ENCODE measurements at regions not wholly inside any gene's neighbourhood (a gene's known extent, or its start where the extent isn't known, plus 50 kb on each side); places are given as distances from the start of the nearest gene placed in this dataset.

- DNase-seq (no peak), ATAC-seq (no peak)
- no peak for TF ChIP-seq POLR2A (IDR thresholded peaks at IDR 0.05)
- TF ChIP-seq CTCF (IDR thresholded peaks at IDR 0.05) = no peak
- H3K36me3 ChIP-seq (replicated peaks in 1 of 2; ENCODE audit: insufficient read depth in 1 of 2, low read depth in 2 of 2) = no peaks in the 10 kb centered on the region
- no peak overlapping the region for H3K27ac ChIP-seq
- no peak overlapping the region for H3K4me3 ChIP-seq
- WGBS, 2 donors = 88 to 91% methylated on average over 1 of the region's 1 CpG
- intact Hi-C loops (cut with DNase I) = no loop called here
- H3K4me1 ChIP-seq = no peaks in the 10 kb centered on the region
- no peaks in the 10 kb centered on the region for H3K9me3 ChIP-seq
- no peaks in the 10 kb centered on the region for H3K27me3 ChIP-seq
These were observed 509.3 kb upstream of the MAN1A1 start for GRCh38 chr6:119858901-119859300.

- no peak overlapping the region for H3K27ac ChIP-seq
- no peak for DNase-seq
- intact Hi-C loops (cut with DNase I) = no loop called here
- 88 to 90% methylated on average over 3 of the region's 3 CpGs for WGBS, 2 donors
- no peaks in the 10 kb centered on the region for H3K27me3 ChIP-seq
- no peaks in the 10 kb centered on the region for H3K36me3 ChIP-seq (replicated peaks in 1 of 2; ENCODE audit: insufficient read depth in 1 of 2, low read depth in 2 of 2)
- no peaks in the 10 kb centered on the region for H3K9me3 ChIP-seq
- TF ChIP-seq POLR2A (IDR thresholded peaks at IDR 0.05) (no peak), CTCF (IDR thresholded peaks at IDR 0.05) (no peak)
- H3K4me3 ChIP-seq = no peak overlapping the region
- no peak for ATAC-seq
- H3K4me1 ChIP-seq = no peaks in the 10 kb centered on the region
These were observed 506.6 kb upstream of the MAN1A1 start for GRCh38 chr6:119856136-119856535.

- no peak overlapping the region for H3K27ac ChIP-seq
- H3K27me3 ChIP-seq = no peaks in the 10 kb centered on the region
- 79 to 90% methylated on average over 2 of the region's 2 CpGs for WGBS, 2 donors
- ATAC-seq (no peak), DNase-seq (no peak)
- no peak overlapping the region for H3K4me3 ChIP-seq
- H3K4me1 ChIP-seq = no peaks in the 10 kb centered on the region
- TF ChIP-seq CTCF (IDR thresholded peaks at IDR 0.05) (no peak), POLR2A (IDR thresholded peaks at IDR 0.05) (no peak)
- intact Hi-C loops (cut with DNase I) = no loop called here
- no peaks in the 10 kb centered on the region for H3K36me3 ChIP-seq (replicated peaks in 1 of 2; ENCODE audit: insufficient read depth in 1 of 2, low read depth in 2 of 2)
- H3K9me3 ChIP-seq = no peaks in the 10 kb centered on the region
These were observed 499.1 kb upstream of the MAN1A1 start for GRCh38 chr6:119848696-119849095.

- TF ChIP-seq POLR2A (IDR thresholded peaks at IDR 0.05) (no peak), CTCF (IDR thresholded peaks at IDR 0.05) (no peak)
- H3K27me3 ChIP-seq = no peaks in the 10 kb centered on the region
- DNase-seq (no peak), ATAC-seq (no peak)
- H3K4me3 ChIP-seq = no peak overlapping the region
- intact Hi-C loops (cut with DNase I) = no loop called here
- no peak overlapping the region for H3K27ac ChIP-seq
- no peaks in the 10 kb centered on the region for H3K36me3 ChIP-seq (replicated peaks in 1 of 2; ENCODE audit: insufficient read depth in 1 of 2, low read depth in 2 of 2)
- WGBS, 2 donors = 14 to 26% methylated on average over 1 of the region's 1 CpG
- no peaks in the 10 kb centered on the region for H3K4me1 ChIP-seq
- no peaks in the 10 kb centered on the region for H3K9me3 ChIP-seq
These were observed 495.6 kb upstream of the MAN1A1 start for GRCh38 chr6:119845161-119845560.

GRCh38 chr6:119844387-119844786 is 494.8 kb upstream of the MAN1A1 start:
- intact Hi-C loops (cut with DNase I) = no loop called here
- Histone ChIP-seq H3K9me3 (no peaks in the 10 kb centered on the region), H3K27me3 (no peaks in the 10 kb centered on the region), H3K4me3 (no peak overlapping the region), H3K36me3 (replicated peaks in 1 of 2; ENCODE audit: insufficient read depth in 1 of 2, low read depth in 2 of 2) (no peaks in the 10 kb centered on the region), H3K4me1 (no peaks in the 10 kb centered on the region), H3K27ac (no peak overlapping the region)
- no peak for ATAC-seq
- TF ChIP-seq CTCF (IDR thresholded peaks at IDR 0.05) (no peak), POLR2A (IDR thresholded peaks at IDR 0.05) (no peak)
- WGBS, 2 donors = 25 to 41% methylated on average over 2 of the region's 2 CpGs
- no peak for DNase-seq

All from body of pancreas (tissue), 4 donors.